Prostate gland (tissue), 2 donors: ENCODE measurements at regions not wholly inside any gene's neighbourhood (a gene's known extent, or its start where the extent isn't known, plus 50 kb on each side); places are given as distances from the start of the nearest gene placed in this dataset.

Experiments
- POLR2AphosphoS5 ChIP-seq: sonication (generic); formaldehyde crosslinking; IDR thresholded peaks from one replicate; pipeline ENCODE4 v1.6.1; 2017; ENCODE audit warnings: antibody characterized with exemption
- TF ChIP-seq, protein P1 (sequence below), 4 experiments: fragments of 200-600 bp in 2 of 4; fragments of 450-650 bp in 2 of 4; sonication (generic) in 2 of 4; IDR thresholded peaks; 1 replicate in 3 of 4; 2 replicates in 1 of 4; pipeline ENCODE4 v1.5.1; 2016 to 2019; ENCODE audit warnings: antibody characterized with exemption in 4 of 4, mild to moderate bottlenecking in 2 of 4, moderate library complexity in 2 of 4

DNA sequence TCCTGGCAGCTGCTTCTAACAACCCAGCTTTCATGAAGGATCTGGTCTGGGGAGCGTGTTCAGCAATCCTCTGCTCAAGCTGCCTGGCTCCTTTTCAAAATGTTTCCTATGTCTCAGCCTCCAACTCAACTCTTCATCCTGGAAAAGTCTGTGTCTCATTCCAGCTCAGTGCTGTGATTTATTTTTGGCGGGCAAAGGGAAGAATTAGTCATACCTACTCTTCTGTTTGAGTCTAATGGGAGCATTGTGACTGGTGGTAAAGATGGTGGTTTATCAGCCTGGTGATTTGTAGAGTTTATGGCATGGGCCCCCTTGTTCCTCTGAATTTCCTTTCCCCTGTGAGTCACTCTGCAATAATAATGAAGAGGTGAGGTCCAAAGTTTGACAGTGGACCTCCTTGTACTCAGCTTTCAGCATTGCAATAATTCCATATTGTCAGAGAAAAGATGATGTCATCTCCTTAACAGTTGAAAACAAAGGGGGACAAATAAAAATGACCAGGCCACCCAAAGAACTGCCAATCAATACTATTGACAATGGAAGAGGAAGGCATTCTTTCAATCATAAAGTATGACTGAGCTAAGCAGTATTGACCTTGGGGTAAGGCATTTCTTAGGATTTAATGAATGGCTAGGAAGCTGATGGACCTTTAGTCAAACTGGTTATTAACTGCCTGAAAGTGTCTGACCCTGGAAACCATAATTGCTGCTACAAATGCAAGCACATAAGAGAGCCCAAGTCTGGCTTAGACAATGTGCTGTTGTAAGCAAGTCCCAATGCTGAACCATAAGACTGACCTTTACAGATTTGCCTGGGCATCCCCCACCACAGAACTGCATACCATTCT lies 204.7 kb upstream of the MCTP2 start:
- TF ChIP-seq, protein P1, sequence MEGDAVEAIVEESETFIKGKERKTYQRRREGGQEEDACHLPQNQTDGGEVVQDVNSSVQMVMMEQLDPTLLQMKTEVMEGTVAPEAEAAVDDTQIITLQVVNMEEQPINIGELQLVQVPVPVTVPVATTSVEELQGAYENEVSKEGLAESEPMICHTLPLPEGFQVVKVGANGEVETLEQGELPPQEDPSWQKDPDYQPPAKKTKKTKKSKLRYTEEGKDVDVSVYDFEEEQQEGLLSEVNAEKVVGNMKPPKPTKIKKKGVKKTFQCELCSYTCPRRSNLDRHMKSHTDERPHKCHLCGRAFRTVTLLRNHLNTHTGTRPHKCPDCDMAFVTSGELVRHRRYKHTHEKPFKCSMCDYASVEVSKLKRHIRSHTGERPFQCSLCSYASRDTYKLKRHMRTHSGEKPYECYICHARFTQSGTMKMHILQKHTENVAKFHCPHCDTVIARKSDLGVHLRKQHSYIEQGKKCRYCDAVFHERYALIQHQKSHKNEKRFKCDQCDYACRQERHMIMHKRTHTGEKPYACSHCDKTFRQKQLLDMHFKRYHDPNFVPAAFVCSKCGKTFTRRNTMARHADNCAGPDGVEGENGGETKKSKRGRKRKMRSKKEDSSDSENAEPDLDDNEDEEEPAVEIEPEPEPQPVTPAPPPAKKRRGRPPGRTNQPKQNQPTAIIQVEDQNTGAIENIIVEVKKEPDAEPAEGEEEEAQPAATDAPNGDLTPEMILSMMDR (IDR thresholded peaks at IDR 0.05), result no peak
- no peak for TF ChIP-seq POLR2AphosphoS5
